IMR-90 (cell line): ENCODE measurements at regions not wholly inside any gene's neighbourhood (a gene's known extent, or its start where the extent isn't known, plus 50 kb on each side); places are given as distances from the start of the nearest gene placed in this dataset.

Source experiments
- ATAC-seq: fragments of 200-7000 bp; cut with Tn5 transposase; 2 replicates; pipeline ENCODE4 v1.9.1; 2020; ENCODE audit warnings: low read depth, mild to moderate bottlenecking, moderate library complexity
- BruUV-seq: library from RNA; stranded (reverse); fragments of 400-500 nt; replicated peaks from 2 replicates; lab custom pipeline; 2021; lab: Mats Ljungman, UMichigan
- CTCF ChIA-PET: fragments of 300-600 bp; formaldehyde crosslinking; extraction: SDS; loops from one replicate; lab custom pipeline; 2021; ENCODE audit warnings: antibody characterized with exemption; lab: Yijun Ruan, JAX
- POLR2A ChIA-PET: fragments of 300-600 bp; sonication (Branson Sonifier 250); formaldehyde crosslinking; loops from one replicate; lab custom pipeline; 2022; ENCODE audit warnings: antibody characterized with exemption; ENCODE audit not compliant: unreplicated experiment; lab: Charles Lee
- DNase-seq: peaks from one replicate; pipeline ENCODE4 v3.0.0; 2013
- H2AFZ ChIP-seq: replicated peaks from 2 replicates; pipeline ENCODE3; 2013; ENCODE audit warnings: low read length, mild to moderate bottlenecking; ENCODE audit not compliant: poor library complexity
- H2AK5ac ChIP-seq: 2 replicates; pipeline ENCODE4 v1.6.1; 2013; ENCODE audit warnings: low read depth, low read length, inconsistent platforms
- H2AK9ac ChIP-seq: replicated peaks from 2 replicates; pipeline ENCODE3; 2013; ENCODE audit warnings: mild to moderate bottlenecking, low read depth, low read length, moderate library complexity; ENCODE audit not compliant: poor library complexity
- H2BK120ac ChIP-seq: 2 replicates; pipeline ENCODE4 v1.6.1; 2013; ENCODE audit warnings: low read depth, low read length, inconsistent platforms
- H2BK15ac ChIP-seq: 3 replicates; pipeline ENCODE4 v1.6.1; 2013; ENCODE audit warnings: low read depth, low read length, inconsistent platforms
- H2BK20ac ChIP-seq: 2 replicates; pipeline ENCODE4 v1.6.1; 2013; ENCODE audit warnings: low read depth, mild to moderate bottlenecking, inconsistent platforms, low read length, moderate library complexity
- H2BK5ac ChIP-seq: 2 replicates; pipeline ENCODE4 v1.6.1; 2013; ENCODE audit warnings: mild to moderate bottlenecking, low read depth, low read length, inconsistent platforms; ENCODE audit not compliant: poor library complexity, severe bottlenecking
- H3K14ac ChIP-seq: replicated peaks from 2 replicates; pipeline ENCODE4 v1.6.1; 2013; ENCODE audit warnings: low read depth, low read length, inconsistent platforms
- H3K18ac ChIP-seq: 2 replicates; pipeline ENCODE4 v1.6.1; 2013; ENCODE audit warnings: low read depth, low read length, control low read depth
- H3K23ac ChIP-seq: 2 replicates; pipeline ENCODE4 v1.6.1; 2013; ENCODE audit warnings: low read depth, low read length, inconsistent platforms
- H3K27ac ChIP-seq: 2 replicates; pipeline ENCODE4 v1.5.1; 2013; ENCODE audit warnings: mild to moderate bottlenecking, control low read depth, low read length; ENCODE audit not compliant: insufficient read depth
- H3K27me3 ChIP-seq: 2 replicates; pipeline ENCODE4 v1.6.1; 2013; ENCODE audit warnings: low read length; ENCODE audit not compliant: control insufficient read depth, insufficient read depth
- H3K36me3 ChIP-seq: 2 replicates; pipeline ENCODE4 v1.6.1; 2013; ENCODE audit warnings: low read length, mixed read lengths; ENCODE audit not compliant: control insufficient read depth, insufficient read depth
- H3K4ac ChIP-seq: 2 replicates; pipeline ENCODE4 v1.6.1; 2013; ENCODE audit warnings: low read depth, low read length, inconsistent platforms
- H3K4me1 ChIP-seq: 2 replicates; pipeline ENCODE4 v1.6.1; 2013; ENCODE audit warnings: low read length, mixed read lengths; ENCODE audit not compliant: control insufficient read depth, insufficient read depth
- H3K4me2 ChIP-seq: 2 replicates; pipeline ENCODE4 v1.6.1; 2013; ENCODE audit warnings: low read depth, mild to moderate bottlenecking, control low read depth, low read length, moderate library complexity
- H3K4me3 ChIP-seq: 2 replicates; pipeline ENCODE4 v1.5.1; 2013; ENCODE audit warnings: low read depth, mild to moderate bottlenecking, control low read depth, low read length, moderate library complexity; ENCODE audit not compliant: insufficient read depth
- H3K56ac ChIP-seq: 2 replicates; pipeline ENCODE4 v1.6.1; 2013; ENCODE audit warnings: low read length, inconsistent platforms; ENCODE audit not compliant: insufficient read depth; ENCODE audit errors: extremely low read depth
- H3K79me1 ChIP-seq, 2 experiments: 2 replicates each; pipeline ENCODE4 v1.6.1; 2013; ENCODE audit warnings: low read length in 2 of 2, inconsistent platforms in 1 of 2, low read depth in 1 of 2
- H3K9ac ChIP-seq: 2 replicates; pipeline ENCODE4 v1.6.1; 2013; ENCODE audit warnings: low read depth, low read length, control low read depth
- H3K9me1 ChIP-seq: 2 replicates; pipeline ENCODE4 v1.6.1; 2013; ENCODE audit warnings: low read length, inconsistent platforms; ENCODE audit not compliant: insufficient read depth
- H3K9me3 ChIP-seq: 2 replicates; pipeline ENCODE4 v1.6.1; 2013; ENCODE audit warnings: low read length; ENCODE audit not compliant: control insufficient read depth, insufficient read depth
- H4K20me1 ChIP-seq: 2 replicates; pipeline ENCODE4 v1.6.1; 2013; ENCODE audit warnings: low read length, inconsistent platforms; ENCODE audit not compliant: insufficient read depth
- H4K5ac ChIP-seq: 2 replicates; pipeline ENCODE4 v1.6.1; 2013; ENCODE audit warnings: mild to moderate bottlenecking, low read depth, low read length, control low read depth
- H4K8ac ChIP-seq, 2 experiments: 2 replicates each; pipeline ENCODE4 v1.6.1; 2013; ENCODE audit warnings: low read depth in 2 of 2, low read length in 2 of 2, control low read depth in 1 of 2, inconsistent platforms in 1 of 2
- H4K91ac ChIP-seq: 2 replicates; pipeline ENCODE4 v1.6.1; 2013; ENCODE audit warnings: low read depth, low read length, inconsistent platforms; ENCODE audit not compliant: insufficient read depth
- BHLHE40 ChIP-seq: fragments of 150-350 bp; IDR thresholded peaks from 2 replicates; pipeline ENCODE4 v1.6.1; 2016; ENCODE audit warnings: mild to moderate bottlenecking, low read depth, low read length
- CEBPB ChIP-seq: IDR thresholded peaks from 2 replicates; pipeline ENCODE4 v1.6.1; 2012; ENCODE audit warnings: low read depth, low read length, improper control_type of control experiment
- CHD1 ChIP-seq: IDR thresholded peaks from 2 replicates; pipeline ENCODE4 v1.6.1; 2012; ENCODE audit warnings: low read depth, low read length, improper control_type of control experiment
- FOS ChIP-seq: fragments of 150-350 bp; IDR thresholded peaks from 2 replicates; pipeline ENCODE4 v1.6.1; 2016; ENCODE audit warnings: low read depth, low read length
- MAFK ChIP-seq: IDR thresholded peaks from 2 replicates; pipeline ENCODE4 v1.6.1; 2012; ENCODE audit warnings: low read depth, low read length, improper control_type of control experiment
- MAZ ChIP-seq: IDR thresholded peaks from 2 replicates; pipeline ENCODE4 v1.6.1; 2012; ENCODE audit warnings: low read depth, mild to moderate bottlenecking, low read length, improper control_type of control experiment, moderate library complexity, borderline replicate concordance
- MXI1 ChIP-seq: IDR thresholded peaks from 2 replicates; pipeline ENCODE4 v1.6.1; 2012; ENCODE audit warnings: low read depth, mild to moderate bottlenecking, low read length, moderate library complexity, borderline replicate concordance
- NFE2L2 ChIP-seq: fragments of 150-350 bp; IDR thresholded peaks from 2 replicates; pipeline ENCODE4 v1.6.1; 2016; ENCODE audit warnings: low read depth, mild to moderate bottlenecking, low read length
- POLR2A ChIP-seq: IDR thresholded peaks from 2 replicates; pipeline ENCODE4 v1.6.1; 2012; ENCODE audit warnings: mild to moderate bottlenecking, low read depth, low read length
- RAD21 ChIP-seq: IDR thresholded peaks from 2 replicates; pipeline ENCODE4 v1.6.1; 2012; ENCODE audit warnings: low read length, improper control_type of control experiment
- RCOR1 ChIP-seq: IDR thresholded peaks from 2 replicates; pipeline ENCODE4 v1.6.1; 2012; ENCODE audit warnings: mild to moderate bottlenecking, low read length, improper control_type of control experiment; ENCODE audit not compliant: insufficient replicate concordance
- RFX5 ChIP-seq: IDR thresholded peaks from 2 replicates; pipeline ENCODE4 v1.8.0; 2012; ENCODE audit warnings: low read depth, mild to moderate bottlenecking, low read length, moderate library complexity
- SMC3 ChIP-seq: fragments of 150-350 bp; IDR thresholded peaks from 2 replicates; pipeline ENCODE4 v1.6.1; 2016; ENCODE audit warnings: low read depth, mild to moderate bottlenecking, antibody characterized with exemption, low read length, moderate library complexity
- WGBS, 2 experiments: methylation state at CpG; one replicate each; pipeline versions ENCODE4 v1.1.5 to v1.1.7; 2013; ENCODE audit warnings: missing lambda C conversion rate in 2 of 2; ENCODE audit not compliant: insufficient read length in 1 of 2; ENCODE audit errors: extremely low coverage in 2 of 2; 5-methylcytosine and 5-hydroxymethylcytosine counted together
- dilution Hi-C: fragments of 300-500 bp; cut with HindIII; formaldehyde crosslinking; loops from one replicate; pipeline ENCODE4 v1.14.3; 2018; ENCODE audit warnings: low sequenced_read_pairs; ENCODE audit not compliant: unreplicated experiment
- in situ Hi-C: fragments of 300-500 bp; cut with MboI; formaldehyde crosslinking; loops from 3 replicates; pipeline ENCODE4 v1.14.3; 2019; ENCODE audit warnings: low sequenced_read_pairs, inconsistent platforms, mixed read lengths
- intact Hi-C: fragments of 100-400 bp; cut with micrococcal nuclease; formaldehyde crosslinking; loops from 2 replicates; pipeline ENCODE4 v1.10.0; 2022
- TF ChIP-seq, protein P1 (sequence below): conservative IDR thresholded peaks from 2 replicates; pipeline ENCODE4 v1.5.1; 2012; ENCODE audit warnings: mild to moderate bottlenecking, low read depth, low read length, improper control_type of control experiment
- TF ChIP-seq, protein P2 (sequence below): fragments of 150-350 bp; IDR thresholded peaks from 2 replicates; pipeline ENCODE4 v1.6.1; 2017; ENCODE audit warnings: mild to moderate bottlenecking, antibody characterized with exemption, low read length, low read depth

DNA sequence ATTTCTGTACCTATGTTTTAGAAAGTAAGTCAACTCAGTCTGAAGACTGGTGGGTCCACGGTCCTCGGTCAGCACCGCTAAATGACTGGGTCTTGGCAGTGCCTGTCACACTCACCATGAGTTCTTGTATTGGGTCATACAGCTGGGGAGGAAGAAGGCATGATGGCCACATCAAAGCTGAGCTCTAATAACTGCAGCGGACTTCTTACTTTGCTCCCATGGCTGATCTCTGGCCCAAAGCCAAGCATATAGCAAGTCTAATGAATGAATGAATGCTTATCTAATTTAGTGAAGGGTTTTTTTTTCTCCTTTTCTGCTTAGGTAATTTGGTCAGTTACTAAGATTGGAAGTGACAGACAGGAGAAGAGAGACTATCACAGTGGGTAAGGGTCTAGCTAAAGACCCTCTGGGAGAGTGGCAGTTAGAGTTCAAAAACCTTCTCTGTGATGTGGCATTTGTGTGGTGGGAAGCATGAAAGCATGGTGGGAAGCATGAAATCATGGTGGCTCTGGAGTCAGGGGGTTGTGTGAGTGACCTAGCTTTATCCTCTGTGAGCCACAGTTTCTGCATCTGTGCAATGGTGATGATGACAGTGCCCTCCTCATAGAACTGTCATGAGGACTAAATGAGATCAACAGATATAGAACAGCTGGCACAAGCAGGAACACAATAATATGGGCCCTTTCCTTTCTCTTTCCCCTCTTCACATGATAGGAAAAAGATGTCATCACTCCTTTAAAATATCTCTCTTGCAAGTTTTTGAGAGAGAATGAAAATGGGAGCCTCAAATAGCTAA, 78.9 kb upstream of the JAK1 start:
- Histone ChIP-seq H4K5ac (no peak overlapping the region), H3K27ac (no peak overlapping the region), H2AK9ac (no peak overlapping the region), H2BK20ac (no peak overlapping the region), H3K23ac (no peak overlapping the region), H3K27me3 (peaks cover 2% of the 10 kb centered on the region; the same call in 1 of the 2 replicates), H2BK5ac (no peak overlapping the region), H3K36me3 (no peaks in the 10 kb centered on the region), H3K9me3 (no peaks in the 10 kb centered on the region), H3K18ac (no peak overlapping the region), H4K20me1 (no peaks in the 10 kb centered on the region), H3K4me1 (peaks cover 2% of the 10 kb centered on the region; the same call in 1 of the 2 replicates), H2AK5ac (no peak overlapping the region), H3K9me1 (no peaks in the 10 kb centered on the region), H4K8ac (no peak overlapping the region), H3K4ac (no peak overlapping the region), H2BK15ac (no peak overlapping the region), H2BK120ac (no peak overlapping the region), H3K4me2 (no peak overlapping the region), H4K91ac (no peak overlapping the region), H3K14ac (no peak overlapping the region), H3K79me1 (no peaks in the 10 kb centered on the region), H3K4me3 (no peak overlapping the region), H3K9ac (no peak overlapping the region), H3K56ac (no peak overlapping the region), H2AFZ (no peak overlapping the region)
- in situ Hi-C loops, result no loop called here
- ATAC-seq (no peak), DNase-seq (no peak)
- no TSS peak for BruUV-seq
- ChIA-PET POLR2A (no interaction called here), CTCF (interaction anchor here (0.6 kb wide), 1 partner anchor 51 kb away, joined by 3 read pairs; no protein-coding TSS in a partner anchor)
- intact Hi-C loops, result no loop called here
- WGBS, 2 experiments, result 83% methylated on average over 2 of the region's 4 CpGs; no CpG with 5 or more reads in 1 of the 2 experiments
- dilution Hi-C loops, result no loop called here
- TF ChIP-seq FOS (no peak), MAZ (no peak), RAD21 (no peak), SMC3 (no peak), RFX5 (no peak), MXI1 (no peak), MAFK (no peak), CHD1 (no peak), CEBPB (no peak), NFE2L2 (no peak), POLR2A (no peak), RCOR1 (no peak), BHLHE40 (no peak)
- TF ChIP-seq, protein P1, sequence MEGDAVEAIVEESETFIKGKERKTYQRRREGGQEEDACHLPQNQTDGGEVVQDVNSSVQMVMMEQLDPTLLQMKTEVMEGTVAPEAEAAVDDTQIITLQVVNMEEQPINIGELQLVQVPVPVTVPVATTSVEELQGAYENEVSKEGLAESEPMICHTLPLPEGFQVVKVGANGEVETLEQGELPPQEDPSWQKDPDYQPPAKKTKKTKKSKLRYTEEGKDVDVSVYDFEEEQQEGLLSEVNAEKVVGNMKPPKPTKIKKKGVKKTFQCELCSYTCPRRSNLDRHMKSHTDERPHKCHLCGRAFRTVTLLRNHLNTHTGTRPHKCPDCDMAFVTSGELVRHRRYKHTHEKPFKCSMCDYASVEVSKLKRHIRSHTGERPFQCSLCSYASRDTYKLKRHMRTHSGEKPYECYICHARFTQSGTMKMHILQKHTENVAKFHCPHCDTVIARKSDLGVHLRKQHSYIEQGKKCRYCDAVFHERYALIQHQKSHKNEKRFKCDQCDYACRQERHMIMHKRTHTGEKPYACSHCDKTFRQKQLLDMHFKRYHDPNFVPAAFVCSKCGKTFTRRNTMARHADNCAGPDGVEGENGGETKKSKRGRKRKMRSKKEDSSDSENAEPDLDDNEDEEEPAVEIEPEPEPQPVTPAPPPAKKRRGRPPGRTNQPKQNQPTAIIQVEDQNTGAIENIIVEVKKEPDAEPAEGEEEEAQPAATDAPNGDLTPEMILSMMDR, result no peak
- TF ChIP-seq, protein P2, sequence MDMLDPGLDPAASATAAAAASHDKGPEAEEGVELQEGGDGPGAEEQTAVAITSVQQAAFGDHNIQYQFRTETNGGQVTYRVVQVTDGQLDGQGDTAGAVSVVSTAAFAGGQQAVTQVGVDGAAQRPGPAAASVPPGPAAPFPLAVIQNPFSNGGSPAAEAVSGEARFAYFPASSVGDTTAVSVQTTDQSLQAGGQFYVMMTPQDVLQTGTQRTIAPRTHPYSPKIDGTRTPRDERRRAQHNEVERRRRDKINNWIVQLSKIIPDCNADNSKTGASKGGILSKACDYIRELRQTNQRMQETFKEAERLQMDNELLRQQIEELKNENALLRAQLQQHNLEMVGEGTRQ, result no peak
